ENCODE measurements at regions not wholly inside any gene's neighbourhood (a gene's known extent, or its start where the extent isn't known, plus 50 kb on each side); places are given as distances from the start of the nearest gene placed in this dataset.

GRCh38 chr2:167332358-167332757, 444.1 kb downstream of the XIRP2 start:
- TF ChIP-seq CTCF (IDR thresholded peaks at IDR 0.05; ENCODE audit: low read length) (no peak), EZH2 (optimal IDR thresholded peaks at IDR 0.05; ENCODE audit: low read depth, low read length) (no peak), EZH2phosphoT487 (IDR thresholded peaks at IDR 0.05; ENCODE audit: low read length) (no peak)

All from MM.1S (cell line).